Panc1 (cell line): ENCODE measurements at regions not wholly inside any gene's neighbourhood (a gene's known extent, or its start where the extent isn't known, plus 50 kb on each side); places are given as distances from the start of the nearest gene placed in this dataset.

ENCODE experiments used
- ATAC-seq: fragments of 200-7000 bp; cut with Tn5 transposase; 2 replicates; pipeline ENCODE4 v1.9.1; 2020; ENCODE audit warnings: mild to moderate bottlenecking, moderate library complexity
- BruUV-seq: library from RNA; stranded (reverse); fragments of 400-500 nt; replicated peaks from 2 replicates; lab custom pipeline; 2021; lab: Mats Ljungman, UMichigan
- CTCF ChIA-PET: fragments of 300-600 bp; sonication (Branson Sonifier 250); formaldehyde crosslinking; loops from one replicate; lab custom pipeline; 2022; ENCODE audit warnings: antibody characterized with exemption; lab: Charles Lee
- POLR2A ChIA-PET: fragments of 300-600 bp; sonication (Branson Sonifier 250); formaldehyde crosslinking; loops from one replicate; lab custom pipeline; 2022; ENCODE audit warnings: antibody characterized with exemption; lab: Charles Lee
- DNase-seq: peaks from one replicate; pipeline ENCODE4 v3.0.0-alpha.2; 2010; ENCODE audit warnings: low read depth, low spot score
- H3K27ac ChIP-seq: 2 replicates; pipeline ENCODE4 v1.5.1; 2011; ENCODE audit warnings: mild to moderate bottlenecking, low read length, inconsistent platforms
- H3K27me3 ChIP-seq: fragments of 200-500 bp; sonication (Bioruptor generic); 2 replicates; pipeline ENCODE4 v1.6.0; 2014; ENCODE audit warnings: low read length, inconsistent platforms; ENCODE audit not compliant: control insufficient read depth, insufficient read depth
- H3K36me3 ChIP-seq: fragments of 200-500 bp; sonication (Bioruptor generic); 2 replicates; pipeline ENCODE4 v1.5.1; 2014; ENCODE audit warnings: inconsistent platforms, mild to moderate bottlenecking, low read length, moderate library complexity; ENCODE audit not compliant: control insufficient read depth, insufficient read depth
- H3K4me1 ChIP-seq: 2 replicates; pipeline ENCODE4 v1.5.1; 2011; ENCODE audit warnings: inconsistent platforms, mild to moderate bottlenecking, low read length, moderate library complexity; ENCODE audit not compliant: control insufficient read depth, insufficient read depth
- H3K4me3 ChIP-seq, 2 experiments: 2 replicates each; pipeline ENCODE4 v1.5.1; 2011 to 2012; ENCODE audit warnings: low read depth in 2 of 2, low read length in 2 of 2, mild to moderate bottlenecking in 2 of 2, inconsistent platforms in 1 of 2, moderate library complexity in 1 of 2
- H3K9me3 ChIP-seq: fragments of 200-500 bp; sonication (Bioruptor generic); 2 replicates; pipeline ENCODE4 v1.5.1; 2014; ENCODE audit warnings: low read depth, mild to moderate bottlenecking, inconsistent platforms, low read length, moderate library complexity; ENCODE audit not compliant: control insufficient read depth, insufficient read depth
- CTCF ChIP-seq: fragments of 450-650 bp; IDR thresholded peaks from 2 replicates; pipeline ENCODE4 v1.5.1; 2017; ENCODE audit warnings: mild to moderate bottlenecking
- POLR2AphosphoS5 ChIP-seq: IDR thresholded peaks from 2 replicates; pipeline ENCODE4 v1.6.1; 2012; ENCODE audit warnings: mild to moderate bottlenecking, low read depth, low read length, moderate library complexity
- REST ChIP-seq, 2 experiments: IDR thresholded peaks; 2 replicates each; pipeline ENCODE4 v1.6.1; 2011 to 2012; ENCODE audit warnings: low read depth in 2 of 2, control low read depth in 1 of 2, low read length in 1 of 2, mild to moderate bottlenecking in 1 of 2, moderate library complexity in 1 of 2; ENCODE audit not compliant: insufficient read depth in 1 of 2
- SIN3A ChIP-seq: IDR thresholded peaks from 2 replicates; pipeline ENCODE4 v1.6.1; 2012; ENCODE audit warnings: low read depth, mild to moderate bottlenecking, low read length, moderate library complexity, borderline replicate concordance; ENCODE audit not compliant: insufficient read depth
- TCF7L2 ChIP-seq: IDR thresholded peaks from 2 replicates; pipeline ENCODE4 v1.6.1; 2011; ENCODE audit warnings: mild to moderate bottlenecking, low read depth, low read length, inconsistent platforms
- in situ Hi-C: cut with HindIII; loops from 2 replicates; pipeline ENCODE4 v1.10.0; 2016; ENCODE audit warnings: low sequenced_read_pairs, low pct_unique_long_range_greater_than_20kb
- intact Hi-C: fragments of 100-400 bp; cut with micrococcal nuclease; formaldehyde crosslinking; loops from one replicate; pipeline ENCODE4 v1.10.0; 2022; ENCODE audit not compliant: unreplicated experiment

GRCh38 chr9:7354704-7355103, 444.9 kb downstream of the DMAC1 start:
- CTCF ChIA-PET: no interaction called here
- no peak for TF ChIP-seq REST (IDR thresholded peaks at IDR 0.05; ENCODE audit: insufficient read depth in 1 of 2, low read depth in 2 of 2, low read length in 1 of 2)
- no peak for TF ChIP-seq CTCF
- TF ChIP-seq POLR2AphosphoS5: no peak
- TF ChIP-seq TCF7L2: no peak
- no peak for TF ChIP-seq SIN3A
- in situ Hi-C loops (no loop called here), intact Hi-C loops (no loop called here)
- H3K36me3 ChIP-seq: no peaks in the 10 kb centered on the region
- no peak overlapping the region for H3K4me3 ChIP-seq
- POLR2A ChIA-PET: no interaction called here
- no TSS peak for BruUV-seq
- no peaks in the 10 kb centered on the region for H3K4me1 ChIP-seq
- ATAC-seq (no peak), DNase-seq (no peak)
- no peaks in the 10 kb centered on the region for H3K27me3 ChIP-seq
- no peak overlapping the region for H3K27ac ChIP-seq
- H3K9me3 ChIP-seq: no peaks in the 10 kb centered on the region

GRCh38 chr9:7348692-7349091, 450.9 kb downstream of the DMAC1 start:
- in situ Hi-C loops: no loop called here
- intact Hi-C loops: no loop called here

More at GRCh38 chr9:7348692-7349091, 450.9 kb downstream of the DMAC1 start:
- Histone ChIP-seq H3K4me3 (no peak overlapping the region), H3K27ac (no peak overlapping the region), H3K9me3 (no peaks in the 10 kb centered on the region), H3K36me3 (no peaks in the 10 kb centered on the region), H3K4me1 (no peaks in the 10 kb centered on the region), H3K27me3 (no peaks in the 10 kb centered on the region)
- ChIA-PET CTCF (no interaction called here), POLR2A (no interaction called here)
- ATAC-seq (no peak), DNase-seq (no peak)
- BruUV-seq: no TSS peak
- TF ChIP-seq REST (IDR thresholded peaks at IDR 0.05; ENCODE audit: insufficient read depth in 1 of 2, low read depth in 2 of 2, low read length in 1 of 2) (no peak), CTCF (no peak), TCF7L2 (no peak), SIN3A (no peak), POLR2AphosphoS5 (no peak)
